Activated T-cell treated with anti-CD3 and anti-CD28 coated beads for 1 hour (primary cell): ENCODE measurements at regions not wholly inside any gene's neighbourhood (a gene's known extent, or its start where the extent isn't known, plus 50 kb on each side); places are given as distances from the start of the nearest gene placed in this dataset.
"Not testable (repeated sequence)": the region's sequence is repeated elsewhere in the genome, so short reads cannot be mapped to it uniquely, and the experiment has no call there.

Source experiments
- DNase-seq: peaks from one replicate; pipeline ENCODE4 v3.0.0-alpha.2; 2020; ENCODE audit warnings: low read depth

- no peak for DNase-seq
Measured at GRCh38 chr13:99075268-99076191, 97.7 kb upstream of the DOCK9 start.

DNA sequence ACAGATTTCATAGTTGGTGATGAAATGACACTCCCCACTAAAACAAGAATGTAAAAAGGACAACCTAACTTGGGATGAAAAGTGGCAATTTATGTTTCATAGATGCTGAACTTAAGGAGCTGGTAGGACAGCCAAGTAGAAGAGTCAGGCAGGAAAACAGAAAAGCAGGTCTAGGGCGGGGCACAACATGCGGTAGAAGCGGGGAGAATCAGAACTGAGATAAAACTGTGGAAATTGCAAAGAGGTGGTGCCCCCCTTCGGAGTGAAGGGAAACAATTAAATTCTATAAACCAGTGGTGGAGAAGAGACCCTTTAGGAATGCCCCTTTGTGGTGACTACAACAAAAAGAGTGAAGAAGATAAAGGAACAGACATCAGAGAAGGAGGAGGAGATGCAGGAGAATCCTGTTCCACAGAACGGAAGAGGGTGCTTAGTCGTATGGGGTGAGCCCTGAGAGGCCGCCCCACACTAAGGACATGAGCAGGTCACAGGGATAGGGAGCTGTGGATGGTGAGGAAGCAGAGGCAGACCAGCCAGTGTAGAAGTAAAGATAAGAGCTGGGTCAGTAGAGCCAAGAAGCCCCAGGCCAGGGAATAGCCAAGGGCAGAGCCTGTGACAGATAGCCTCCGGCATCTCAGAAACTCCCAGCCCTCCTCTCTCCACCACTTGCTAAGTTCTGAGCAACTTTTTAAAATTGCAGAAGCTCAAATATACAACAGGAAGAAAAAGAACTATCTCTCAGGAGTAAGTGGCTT, 100.3 kb upstream of the DOCK9 start:
- no peak for DNase-seq

- no peak for DNase-seq
Measured at GRCh38 chr13:99080131-99080530, 102.3 kb upstream of the DOCK9 start.

DNA sequence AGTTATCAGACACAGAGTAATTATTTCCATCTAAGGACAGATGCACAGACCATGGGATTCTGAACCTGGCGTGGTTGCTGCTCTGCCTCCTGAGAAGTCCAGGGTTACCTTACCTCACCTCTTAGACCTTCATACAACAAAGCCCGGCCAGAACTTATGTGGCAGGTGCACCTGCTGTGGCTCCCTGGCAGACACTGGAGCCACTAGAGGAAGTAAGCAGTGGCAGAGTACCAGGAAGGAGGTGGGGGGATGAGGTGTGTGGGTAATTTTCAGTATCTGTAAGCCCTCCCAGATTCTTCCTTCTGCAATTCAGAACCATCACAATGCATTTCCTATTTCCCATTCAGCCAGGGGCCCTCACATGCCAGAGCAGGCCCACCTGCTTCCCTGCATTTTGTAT, 106.1 kb upstream of the DOCK9 start:
- DNase-seq, result no peak

GRCh38 chr13:99085139-99085807, 107.4 kb upstream of the DOCK9 start:
- DNase-seq, result no peak

- DNase-seq, result no peak
Measured at GRCh38 chr13:99085808-99086266, 108.0 kb upstream of the DOCK9 start.

GRCh38 chr13:99086267-99087097, 108.6 kb upstream of the DOCK9 start:
- DNase-seq, result peak; percentile 62

DNA sequence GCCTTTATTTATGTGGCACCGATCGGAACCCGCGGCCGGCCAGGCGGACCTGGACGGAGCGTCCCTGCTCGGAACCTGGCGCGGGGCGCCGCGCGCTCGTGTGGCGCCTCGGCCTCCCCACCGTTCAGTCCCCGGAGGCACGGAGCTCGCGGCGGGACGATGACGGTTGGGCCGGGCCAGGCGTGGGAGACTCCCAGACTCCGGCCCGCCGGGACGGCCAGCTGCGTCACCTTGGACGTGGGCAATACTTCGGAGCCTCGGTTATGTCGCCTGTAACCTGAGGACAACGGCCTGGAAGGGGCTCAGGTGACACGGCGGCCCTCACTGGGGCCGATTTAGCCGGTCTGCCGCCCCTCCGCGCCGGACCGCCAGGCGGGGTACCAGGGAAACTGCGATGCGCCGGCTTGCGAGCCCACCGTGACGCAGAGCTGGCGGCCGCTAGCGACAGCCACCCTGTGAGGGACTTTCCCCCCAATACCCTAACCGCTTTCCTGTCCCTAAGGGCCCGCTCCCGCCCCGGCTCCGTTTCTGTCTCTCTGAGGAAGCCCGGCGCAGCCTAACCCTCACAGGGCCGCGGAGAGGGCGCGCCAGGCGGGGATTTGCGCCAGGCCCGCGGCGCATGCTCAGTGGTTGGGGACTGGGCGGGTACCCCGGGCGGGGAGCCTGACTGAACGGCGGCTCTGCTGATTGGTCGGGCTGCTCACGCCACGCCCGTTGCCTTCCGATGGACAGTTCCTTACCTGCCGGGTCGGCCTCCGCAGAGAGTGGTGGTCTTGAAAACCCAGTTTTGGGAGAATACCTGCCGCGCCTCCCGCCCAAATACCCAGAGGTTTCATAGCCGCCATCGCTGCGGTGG, 109.5 kb upstream of the DOCK9 start:
- DNase-seq, result peak; percentile 92

DNA sequence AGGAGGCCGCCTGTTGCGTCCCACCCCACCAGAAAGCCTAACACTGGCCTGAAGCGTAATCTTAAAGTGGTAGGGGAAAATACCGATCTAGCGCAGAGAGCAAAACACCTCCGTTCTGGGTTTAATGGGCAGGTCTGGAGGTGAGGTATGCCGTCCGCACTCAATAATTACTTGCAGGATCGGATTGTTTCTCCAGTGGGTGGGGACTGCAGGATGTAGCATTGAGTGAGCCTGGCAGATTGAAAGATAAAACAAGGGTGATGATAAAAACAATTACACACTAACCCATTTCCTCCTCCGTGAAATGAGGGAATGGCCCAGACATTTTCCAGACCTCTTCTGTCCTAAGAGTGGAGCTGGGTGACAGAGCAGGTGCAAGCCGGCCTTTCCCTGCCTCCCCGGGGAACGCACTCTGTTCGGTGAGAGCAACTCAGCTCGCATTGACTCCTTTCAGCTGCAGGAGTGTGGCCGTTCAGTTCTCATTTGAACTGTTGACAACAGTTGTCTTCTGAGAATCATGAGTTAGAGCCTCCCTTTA, 110.2 kb upstream of the DOCK9 start:
- no peak for DNase-seq

GRCh38 chr13:99093997-99094396, 106.7 kb upstream of the UBAC2 start:
- no peak for DNase-seq

GRCh38 chr13:99101831-99102230, 98.8 kb upstream of the UBAC2 start:
- not testable (repeated sequence) for DNase-seq

GRCh38 chr13:99103536-99103935, 97.1 kb upstream of the UBAC2 start:
- no peak for DNase-seq

DNA sequence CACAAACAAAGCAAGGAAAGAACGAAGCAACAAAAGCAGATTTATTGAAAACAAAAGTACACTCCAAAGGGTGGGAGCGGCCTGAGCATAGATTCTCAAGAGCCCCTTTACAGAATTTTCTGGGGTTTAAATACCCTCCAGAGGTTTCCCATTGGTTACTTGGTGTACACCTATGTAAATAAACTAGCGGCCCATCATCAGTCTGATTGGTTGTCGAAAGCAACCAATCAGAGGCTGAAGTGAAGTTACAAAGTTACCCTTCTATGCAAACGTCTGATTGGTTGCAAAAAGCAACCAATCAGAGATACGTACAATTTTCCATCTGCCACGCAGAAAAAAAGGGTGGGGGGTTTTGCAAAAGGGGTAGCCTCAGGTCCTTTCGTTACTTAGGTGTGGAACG, 96.3 kb upstream of the UBAC2 start:
- no peak for DNase-seq

DNA sequence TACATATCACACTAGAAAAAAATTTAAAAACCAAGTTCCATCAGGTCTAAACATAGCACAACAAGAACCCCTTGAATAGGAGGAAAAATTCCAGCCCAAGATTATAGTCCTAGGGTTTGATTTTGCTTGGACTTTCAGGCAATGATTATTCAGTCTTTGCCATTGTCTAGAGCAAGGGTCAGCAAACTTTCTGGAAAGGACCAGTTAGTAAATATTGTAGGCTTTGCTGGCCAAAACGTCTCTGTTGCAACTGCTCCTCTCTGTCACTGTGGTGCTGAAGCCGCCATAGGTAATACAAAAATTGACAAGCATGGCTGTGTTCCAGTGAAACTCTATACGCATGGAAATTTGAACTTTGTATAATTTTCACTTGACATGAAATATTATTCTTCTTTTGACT, 95.5 kb upstream of the UBAC2 start:
- DNase-seq, result no peak

DNA sequence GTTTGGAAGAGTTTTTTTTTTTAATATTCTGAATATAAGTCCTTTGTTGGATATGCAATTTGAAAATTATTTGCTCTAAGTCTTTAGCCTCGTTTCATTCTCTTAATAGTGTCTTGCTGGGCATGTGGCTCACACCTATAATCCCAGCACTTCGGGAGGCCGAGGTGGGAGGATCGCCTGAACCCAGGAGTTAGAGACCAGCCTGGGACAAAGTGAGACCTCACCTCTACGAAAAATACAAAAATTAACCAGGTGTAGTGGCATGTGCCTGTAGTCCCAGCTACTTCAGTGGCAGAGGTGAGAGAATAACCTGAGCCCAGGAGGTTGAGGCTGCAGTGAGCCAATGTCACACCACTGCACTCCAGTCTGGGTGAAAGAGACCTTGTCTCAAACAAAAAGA, 87.3 kb upstream of the UBAC2 start:
- DNase-seq, result no peak

DNA sequence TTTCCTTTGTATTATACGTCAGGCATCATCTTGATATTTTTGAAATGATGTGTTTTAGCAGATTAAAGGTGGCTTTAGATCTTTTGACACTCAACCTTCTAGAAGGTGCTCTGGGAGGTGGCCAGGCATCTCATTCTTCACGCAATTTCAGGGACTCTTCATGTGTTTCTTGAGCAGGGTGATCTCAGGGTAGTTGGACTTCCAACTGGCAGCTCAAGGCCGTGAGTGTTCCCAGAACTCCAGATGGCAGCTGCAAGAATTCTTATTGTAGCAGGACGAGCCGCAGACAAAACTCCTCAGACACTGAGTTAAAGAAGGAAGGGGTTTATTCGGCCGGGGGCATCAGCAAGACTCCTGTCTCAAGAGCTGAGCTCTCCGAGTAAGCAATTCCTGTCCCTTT, 82.5 kb upstream of the UBAC2 start:
- DNase-seq, result no peak

DNA sequence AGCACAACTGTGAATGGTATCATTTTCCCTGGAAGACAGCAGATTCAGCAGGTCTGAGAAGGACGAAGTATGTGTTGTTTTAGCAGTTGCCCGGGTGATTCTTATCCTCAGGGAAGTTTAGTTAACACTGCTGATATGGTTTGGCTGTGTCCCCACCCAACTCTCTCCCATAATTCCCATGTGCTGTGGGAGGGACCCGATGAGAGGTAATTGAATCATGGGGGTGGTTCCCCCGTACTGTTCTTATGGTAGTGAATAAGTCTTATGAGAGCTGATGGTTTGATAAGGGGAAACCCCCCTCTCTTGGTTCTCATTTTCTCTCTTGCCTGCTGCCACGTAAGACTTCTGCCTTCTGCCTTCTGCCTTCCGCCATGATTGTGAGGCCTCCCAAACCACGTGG, 81.0 kb upstream of the UBAC2 start:
- no peak for DNase-seq

DNA sequence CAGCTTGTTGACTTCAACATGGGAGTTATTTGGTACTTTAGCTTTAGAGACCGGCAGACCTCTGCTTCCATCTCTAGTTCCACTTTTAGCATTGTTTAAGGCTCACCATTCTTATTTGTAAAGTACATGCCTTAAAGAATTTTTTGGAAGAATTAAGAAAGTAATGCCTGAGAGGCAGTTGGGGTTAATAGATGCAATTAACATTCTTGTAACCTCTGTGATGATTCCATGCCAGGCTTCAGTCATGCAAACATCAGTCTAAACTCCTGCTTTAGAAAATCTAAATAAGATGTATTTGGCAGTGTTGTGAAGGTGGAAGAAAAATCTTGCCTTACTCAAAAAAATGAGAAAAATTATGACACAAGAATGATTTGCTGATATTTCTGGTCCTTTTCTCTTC, 79.9 kb upstream of the UBAC2 start:
- DNase-seq, result no peak

GRCh38 chr13:99122171-99122570, 78.5 kb upstream of the UBAC2 start:
- DNase-seq, result no peak
